ENCODE measurements at regions not wholly inside any gene's neighbourhood (a gene's known extent, or its start where the extent isn't known, plus 50 kb on each side); places are given as distances from the start of the nearest gene placed in this dataset.

DNA sequence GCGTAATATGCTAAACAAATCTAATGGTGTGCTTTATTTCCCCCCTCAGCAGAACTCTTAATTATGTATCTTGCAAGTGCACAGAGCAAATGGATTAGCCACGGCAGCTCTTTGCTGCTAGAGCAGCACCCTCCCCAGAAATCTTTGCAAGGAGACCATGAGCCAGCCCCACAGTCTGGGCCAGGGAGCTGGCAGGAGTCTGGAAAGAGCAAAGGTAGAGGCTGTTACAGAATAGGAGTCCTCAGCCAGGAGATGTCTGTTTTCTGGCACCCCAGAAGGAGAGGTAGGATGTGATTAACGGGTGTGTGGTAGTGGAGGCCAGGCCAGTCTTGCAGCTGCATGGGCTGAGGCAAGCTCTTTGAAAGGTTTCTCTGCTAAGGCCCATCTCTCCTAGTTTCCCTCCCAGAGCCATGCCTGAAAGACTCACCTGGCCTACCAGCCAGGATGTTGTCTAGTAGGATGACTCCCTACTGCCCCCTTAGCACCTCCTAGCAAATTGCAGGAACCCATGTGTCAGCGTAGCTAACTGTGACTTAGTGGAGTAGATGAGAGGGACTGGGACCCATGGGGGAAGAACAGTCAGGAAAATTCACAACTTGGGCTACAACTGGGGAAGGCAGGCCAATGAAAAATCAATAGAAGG lies 557.2 kb downstream of the BUD13 start:
- TF ChIP-seq POLR2A (IDR thresholded peaks at IDR 0.05) = no peak
- TF ChIP-seq, protein P1, sequence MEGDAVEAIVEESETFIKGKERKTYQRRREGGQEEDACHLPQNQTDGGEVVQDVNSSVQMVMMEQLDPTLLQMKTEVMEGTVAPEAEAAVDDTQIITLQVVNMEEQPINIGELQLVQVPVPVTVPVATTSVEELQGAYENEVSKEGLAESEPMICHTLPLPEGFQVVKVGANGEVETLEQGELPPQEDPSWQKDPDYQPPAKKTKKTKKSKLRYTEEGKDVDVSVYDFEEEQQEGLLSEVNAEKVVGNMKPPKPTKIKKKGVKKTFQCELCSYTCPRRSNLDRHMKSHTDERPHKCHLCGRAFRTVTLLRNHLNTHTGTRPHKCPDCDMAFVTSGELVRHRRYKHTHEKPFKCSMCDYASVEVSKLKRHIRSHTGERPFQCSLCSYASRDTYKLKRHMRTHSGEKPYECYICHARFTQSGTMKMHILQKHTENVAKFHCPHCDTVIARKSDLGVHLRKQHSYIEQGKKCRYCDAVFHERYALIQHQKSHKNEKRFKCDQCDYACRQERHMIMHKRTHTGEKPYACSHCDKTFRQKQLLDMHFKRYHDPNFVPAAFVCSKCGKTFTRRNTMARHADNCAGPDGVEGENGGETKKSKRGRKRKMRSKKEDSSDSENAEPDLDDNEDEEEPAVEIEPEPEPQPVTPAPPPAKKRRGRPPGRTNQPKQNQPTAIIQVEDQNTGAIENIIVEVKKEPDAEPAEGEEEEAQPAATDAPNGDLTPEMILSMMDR (IDR thresholded peaks at IDR 0.05) = no peak
- TF ChIP-seq EP300 (IDR thresholded peaks at IDR 0.05) = no peak

Data from suprapubic skin (tissue), 3 donors.